Memory B cell (primary cell): ENCODE measurements at regions not wholly inside any gene's neighbourhood (a gene's known extent, or its start where the extent isn't known, plus 50 kb on each side); places are given as distances from the start of the nearest gene placed in this dataset.
"Not testable (repeated sequence)": the region's sequence is repeated elsewhere in the genome, so short reads cannot be mapped to it uniquely, and the experiment has no call there.

ENCODE experiments used
- ATAC-seq: fragments of 150-1000 bp; cut with Tn5 transposase; 2 replicates; pipeline ENCODE4 v1.10.0; 2021; ENCODE audit warnings: low read depth, mild to moderate bottlenecking, moderate library complexity
- DNase-seq, 2 donors: peaks; one replicate each; pipeline ENCODE4 v3.0.0; 2022; ENCODE audit warnings: low spot score in 2 of 2
- H3K27ac Mint-ChIP-seq: one replicate; pipeline ENCODE4 v1.8.0; 2022; ENCODE audit warnings: mild to moderate bottlenecking, moderate library complexity, mixed read lengths
- H3K27me3 Mint-ChIP-seq: one replicate; pipeline ENCODE4 v1.8.0; 2022; ENCODE audit warnings: mixed read lengths
- H3K36me3 Mint-ChIP-seq: one replicate; pipeline ENCODE4 v1.8.0; 2022; ENCODE audit warnings: mild to moderate bottlenecking, mixed read lengths
- H3K4me1 Mint-ChIP-seq: one replicate; pipeline ENCODE4 v1.8.0; 2022; ENCODE audit warnings: mixed read lengths
- H3K4me3 Mint-ChIP-seq: one replicate; pipeline ENCODE4 v1.8.0; 2022; ENCODE audit warnings: mild to moderate bottlenecking, moderate library complexity, mixed read lengths
- H3K9me3 Mint-ChIP-seq: one replicate; pipeline ENCODE4 v1.8.0; 2022; ENCODE audit warnings: mixed read lengths

GRCh38 chr9:89695979-89696378 is 91.2 kb downstream of the GADD45G start:
- ATAC-seq, H3K36me3 Mint-ChIP-seq, H3K27ac Mint-ChIP-seq, H3K9me3 Mint-ChIP-seq, H3K4me3 Mint-ChIP-seq, DNase-seq, H3K4me1 Mint-ChIP-seq, H3K27me3 Mint-ChIP-seq: not testable (repeated sequence)

DNA sequence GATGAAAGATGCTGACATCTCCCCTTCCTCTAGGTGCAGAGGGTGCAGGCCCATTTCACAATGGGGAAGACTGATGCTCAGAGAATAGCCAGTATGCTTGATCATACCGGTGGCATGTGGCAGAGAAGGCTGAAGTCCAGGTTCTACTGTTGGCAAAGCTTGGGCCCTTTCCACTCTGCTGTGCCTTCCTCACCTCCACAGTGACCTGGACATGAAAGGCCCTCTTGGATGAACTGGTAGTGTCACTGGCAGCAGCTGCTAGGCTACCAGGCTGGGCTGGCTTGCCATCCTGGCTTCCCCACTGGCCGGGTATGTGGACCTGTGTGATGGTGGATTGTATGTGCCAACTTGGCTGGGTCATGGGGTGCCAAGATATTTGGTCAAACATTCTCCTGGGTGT is 92.0 kb downstream of the GADD45G start:
- Mint-ChIP-seq H3K27ac (no peak overlapping the region), H3K9me3 (no peaks in the 10 kb centered on the region), H3K4me3 (no peak overlapping the region), H3K27me3 (peaks cover 7% of the 10 kb centered on the region), H3K4me1 (peaks cover 6% of the 10 kb centered on the region), H3K36me3 (no peaks in the 10 kb centered on the region)
- ATAC-seq (no peak), DNase-seq (no peak)

- DNase-seq (no peak), ATAC-seq (no peak)
- peaks cover 8% of the 10 kb centered on the region for H3K4me1 Mint-ChIP-seq
- no peaks in the 10 kb centered on the region for H3K9me3 Mint-ChIP-seq
- H3K27ac Mint-ChIP-seq: no peak overlapping the region
- H3K4me3 Mint-ChIP-seq: no peak overlapping the region
- peaks cover 9% of the 10 kb centered on the region for H3K27me3 Mint-ChIP-seq
- H3K36me3 Mint-ChIP-seq: no peaks in the 10 kb centered on the region
These were observed 92.7 kb downstream of the GADD45G start for GRCh38 chr9:89697553-89697952.

- no peak for ATAC-seq
- no peak overlapping the region for H3K4me3 Mint-ChIP-seq
These were observed 93.7 kb downstream of the GADD45G start for GRCh38 chr9:89698411-89699005.

GRCh38 chr9:89699646-89700045 is 94.8 kb downstream of the GADD45G start:
- ATAC-seq: no peak
- Mint-ChIP-seq H3K36me3 (no peaks in the 10 kb centered on the region), H3K9me3 (no peaks in the 10 kb centered on the region), H3K27me3 (peaks cover 5% of the 10 kb centered on the region), H3K4me3 (no peak overlapping the region), H3K27ac (no peak overlapping the region), H3K4me1 (peaks cover 8% of the 10 kb centered on the region)
- no peak for DNase-seq

More at GRCh38 chr9:89698411-89699005, 93.7 kb downstream of the GADD45G start:
- H3K27ac Mint-ChIP-seq: no peak overlapping the region
- peaks cover 5% of the 10 kb centered on the region for H3K27me3 Mint-ChIP-seq
- H3K9me3 Mint-ChIP-seq: no peaks in the 10 kb centered on the region
- H3K4me1 Mint-ChIP-seq: peaks cover 8% of the 10 kb centered on the region
- H3K36me3 Mint-ChIP-seq: no peaks in the 10 kb centered on the region
- no peak for DNase-seq

DNA sequence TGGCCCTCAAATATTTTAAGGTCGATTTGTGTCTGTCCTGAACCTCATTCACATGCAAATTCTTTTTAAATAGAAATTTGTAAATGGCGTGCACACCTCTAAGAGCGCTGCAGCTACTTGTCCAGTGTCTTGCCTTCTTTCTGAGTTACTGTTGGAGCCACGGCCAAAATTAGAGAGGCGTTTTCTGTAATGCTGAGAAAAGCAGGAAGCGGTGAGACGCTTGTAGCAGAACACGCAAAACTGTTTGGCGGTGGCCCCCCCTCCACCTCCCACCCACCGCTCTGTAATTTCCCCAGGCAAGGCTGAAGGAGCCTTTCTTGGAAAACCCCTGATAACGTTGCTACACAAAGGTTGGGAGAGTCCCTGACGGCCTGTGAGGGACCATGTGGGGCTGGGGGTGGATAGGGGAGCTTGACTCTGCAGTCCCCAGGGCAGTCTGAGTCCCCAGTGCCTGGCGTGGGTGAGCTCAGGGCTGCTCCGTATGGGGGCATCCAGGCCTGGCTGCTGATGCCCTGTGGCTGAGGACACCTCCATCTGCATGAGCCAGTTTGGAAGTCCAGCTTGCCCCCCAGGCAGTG is 96.5 kb downstream of the GADD45G start:
- Mint-ChIP-seq H3K36me3 (no peaks in the 10 kb centered on the region), H3K4me3 (no peak overlapping the region), H3K27me3 (peaks cover 5% of the 10 kb centered on the region), H3K4me1 (peaks cover 8% of the 10 kb centered on the region), H3K27ac (peak overlapping the region; percentile 73), H3K9me3 (no peaks in the 10 kb centered on the region)
- DNase-seq: peak; percentile 44 to 53
- ATAC-seq: peak; percentile 96

GRCh38 chr9:89702401-89702800 is 97.6 kb downstream of the GADD45G start:
- H3K4me3 Mint-ChIP-seq: no peak overlapping the region
- H3K27me3 Mint-ChIP-seq: peaks cover 5% of the 10 kb centered on the region
- H3K36me3 Mint-ChIP-seq: no peaks in the 10 kb centered on the region
- DNase-seq (no peak), ATAC-seq (no peak)
- peaks cover 13% of the 10 kb centered on the region for H3K4me1 Mint-ChIP-seq
- H3K27ac Mint-ChIP-seq: peak overlapping the region; percentile 73
- H3K9me3 Mint-ChIP-seq: no peaks in the 10 kb centered on the region

DNA sequence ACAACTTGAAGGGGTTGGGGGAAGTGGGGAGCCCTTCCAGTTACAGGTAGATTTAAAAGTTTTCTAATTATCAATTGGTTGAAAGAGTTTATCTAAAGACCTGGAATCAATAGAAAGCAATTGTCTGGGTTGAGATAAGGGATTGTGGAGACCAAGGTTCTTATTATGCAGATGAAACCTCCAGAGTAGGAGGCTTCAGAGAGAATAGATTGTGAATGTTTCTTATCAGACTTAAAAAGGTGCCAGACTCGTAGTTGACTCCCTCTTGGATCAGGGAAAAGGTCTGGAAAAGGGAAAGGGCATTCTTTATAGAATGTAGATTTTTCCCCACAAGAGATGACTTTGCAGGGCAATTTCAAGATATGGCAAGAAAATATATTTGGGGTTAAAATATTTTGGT is 100.8 kb downstream of the GADD45G start:
- Mint-ChIP-seq H3K4me3 (no peak overlapping the region), H3K27me3 (peaks cover 3% of the 10 kb centered on the region), H3K36me3 (no peaks in the 10 kb centered on the region), H3K27ac (no peak overlapping the region), H3K4me1 (peaks cover 10% of the 10 kb centered on the region), H3K9me3 (no peaks in the 10 kb centered on the region)
- DNase-seq (no peak), ATAC-seq (no peak)

DNA sequence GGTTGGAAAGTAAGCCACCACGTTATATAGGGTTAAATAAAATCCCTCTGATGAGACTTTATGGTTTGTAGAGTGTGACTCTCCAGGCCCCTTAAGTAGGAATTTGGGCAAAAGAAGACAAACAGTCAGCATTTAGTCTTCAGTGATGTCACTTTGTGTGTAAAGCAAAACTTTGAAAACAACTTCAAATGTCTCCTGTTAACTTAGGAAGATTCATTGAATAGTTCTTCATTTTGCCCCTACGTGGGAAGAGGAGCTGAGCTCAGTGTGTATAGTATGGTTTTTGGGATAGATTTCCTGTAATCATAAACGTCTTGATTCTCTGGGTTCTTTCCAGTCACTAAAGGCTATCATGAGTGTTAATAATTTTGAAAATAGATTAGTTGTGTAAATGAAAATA is 101.3 kb downstream of the GADD45G start:
- ATAC-seq (no peak), DNase-seq (no peak)
- no peak overlapping the region for H3K27ac Mint-ChIP-seq
- H3K4me3 Mint-ChIP-seq: no peak overlapping the region
- peaks cover 10% of the 10 kb centered on the region for H3K4me1 Mint-ChIP-seq
- peaks cover 3% of the 10 kb centered on the region for H3K27me3 Mint-ChIP-seq
- H3K9me3 Mint-ChIP-seq: no peaks in the 10 kb centered on the region
- no peaks in the 10 kb centered on the region for H3K36me3 Mint-ChIP-seq

DNA sequence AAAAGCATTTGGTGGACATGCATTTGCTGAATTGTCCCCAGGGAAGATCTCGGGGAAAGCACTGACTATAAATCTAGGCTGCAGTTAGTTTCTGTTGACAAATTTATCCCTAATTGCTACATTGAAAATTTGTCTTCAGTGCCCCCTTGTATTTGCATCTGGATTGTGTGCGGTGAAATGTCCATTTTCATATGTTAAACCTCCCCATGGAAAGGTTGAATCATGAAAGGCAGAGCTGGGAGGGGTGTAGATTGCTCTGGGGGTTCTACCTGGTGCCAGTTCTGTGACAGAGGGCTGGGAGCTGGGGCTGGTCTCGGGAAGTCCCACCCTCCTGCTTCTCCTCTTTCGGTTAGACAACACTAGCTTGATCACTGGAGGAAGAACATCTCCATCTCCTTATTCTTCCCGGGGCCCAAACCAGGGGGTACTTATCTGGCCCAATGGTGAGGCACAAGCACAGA is 101.9 kb downstream of the GADD45G start:
- Mint-ChIP-seq H3K27ac (no peak overlapping the region), H3K4me3 (no peak overlapping the region), H3K9me3 (no peaks in the 10 kb centered on the region), H3K4me1 (peaks cover 10% of the 10 kb centered on the region), H3K36me3 (no peaks in the 10 kb centered on the region), H3K27me3 (peaks cover 2% of the 10 kb centered on the region)
- no peak for ATAC-seq
- no peak for DNase-seq

DNA sequence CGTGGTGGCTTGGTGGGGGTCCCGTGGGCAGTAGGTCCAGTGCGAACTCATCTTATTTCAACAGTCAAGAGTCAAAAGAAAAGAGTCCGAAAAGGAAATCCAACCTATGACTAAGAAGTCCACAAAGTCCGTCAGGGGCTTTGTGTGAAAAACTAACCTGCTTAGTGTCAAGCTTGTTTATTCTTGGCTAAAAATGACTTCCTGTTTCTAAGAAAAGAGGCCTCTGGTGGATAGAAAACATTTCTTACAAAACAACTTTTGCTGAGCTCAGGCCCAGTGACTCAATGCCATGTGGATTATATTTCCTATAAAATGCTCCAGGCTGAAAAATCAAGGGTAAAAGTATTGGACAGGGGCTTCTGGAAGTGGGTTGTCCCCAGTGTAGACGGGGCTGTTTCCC is 105.9 kb downstream of the GADD45G start:
- Mint-ChIP-seq H3K9me3 (no peaks in the 10 kb centered on the region), H3K4me1 (peaks cover 10% of the 10 kb centered on the region), H3K36me3 (no peaks in the 10 kb centered on the region), H3K27me3 (peaks cover 4% of the 10 kb centered on the region), H3K4me3 (no peak overlapping the region), H3K27ac (no peak overlapping the region)
- DNase-seq (no peak), ATAC-seq (no peak)

GRCh38 chr9:89711866-89712265 is 107.1 kb downstream of the GADD45G start:
- Mint-ChIP-seq H3K4me1 (peaks cover 10% of the 10 kb centered on the region), H3K27ac (no peak overlapping the region), H3K4me3 (no peak overlapping the region)

GRCh38 chr9:89712283-89712682 is 107.5 kb downstream of the GADD45G start:
- Mint-ChIP-seq H3K9me3 (no peaks in the 10 kb centered on the region), H3K4me3 (no peak overlapping the region), H3K27me3 (peaks cover 4% of the 10 kb centered on the region), H3K27ac (no peak overlapping the region), H3K4me1 (peaks cover 11% of the 10 kb centered on the region), H3K36me3 (no peaks in the 10 kb centered on the region)
- DNase-seq (no peak), ATAC-seq (no peak)

More at GRCh38 chr9:89711866-89712265, 107.1 kb downstream of the GADD45G start:
- Mint-ChIP-seq H3K27me3 (peaks cover 4% of the 10 kb centered on the region), H3K36me3 (no peaks in the 10 kb centered on the region), H3K9me3 (no peaks in the 10 kb centered on the region)
- no peak for ATAC-seq
- no peak for DNase-seq

- no peaks in the 10 kb centered on the region for H3K36me3 Mint-ChIP-seq
- no peaks in the 10 kb centered on the region for H3K9me3 Mint-ChIP-seq
- H3K4me3 Mint-ChIP-seq: no peak overlapping the region
- peaks cover 4% of the 10 kb centered on the region for H3K27me3 Mint-ChIP-seq
- peaks cover 8% of the 10 kb centered on the region for H3K4me1 Mint-ChIP-seq
- no peak overlapping the region for H3K27ac Mint-ChIP-seq
- DNase-seq (no peak), ATAC-seq (no peak)
These were observed 109.5 kb downstream of the GADD45G start for GRCh38 chr9:89714321-89714720.

GRCh38 chr9:89715318-89715858 is 110.6 kb downstream of the GADD45G start:
- peaks cover 8% of the 10 kb centered on the region for H3K4me1 Mint-ChIP-seq
- H3K4me3 Mint-ChIP-seq: no peak overlapping the region
- H3K36me3 Mint-ChIP-seq: no peaks in the 10 kb centered on the region
- ATAC-seq: no peak
- no peak for DNase-seq
- H3K9me3 Mint-ChIP-seq: no peaks in the 10 kb centered on the region
- no peak overlapping the region for H3K27ac Mint-ChIP-seq
- H3K27me3 Mint-ChIP-seq: peaks cover 4% of the 10 kb centered on the region
